HT-29 (cell line): ENCODE measurements at regions not wholly inside any gene's neighbourhood (a gene's known extent, or its start where the extent isn't known, plus 50 kb on each side); places are given as distances from the start of the nearest gene placed in this dataset.
"Not testable (repeated sequence)": the region's sequence is repeated elsewhere in the genome, so short reads cannot be mapped to it uniquely, and the experiment has no call there.

Source experiments
- DNase-seq: peaks from one replicate; pipeline ENCODE4 v3.0.0-alpha.2; 2015; ENCODE audit warnings: low spot score

- no peak for DNase-seq
These were observed 56.7 kb downstream of the CCDC74A start for GRCh38 chr2:131584380-131584779.

DNA sequence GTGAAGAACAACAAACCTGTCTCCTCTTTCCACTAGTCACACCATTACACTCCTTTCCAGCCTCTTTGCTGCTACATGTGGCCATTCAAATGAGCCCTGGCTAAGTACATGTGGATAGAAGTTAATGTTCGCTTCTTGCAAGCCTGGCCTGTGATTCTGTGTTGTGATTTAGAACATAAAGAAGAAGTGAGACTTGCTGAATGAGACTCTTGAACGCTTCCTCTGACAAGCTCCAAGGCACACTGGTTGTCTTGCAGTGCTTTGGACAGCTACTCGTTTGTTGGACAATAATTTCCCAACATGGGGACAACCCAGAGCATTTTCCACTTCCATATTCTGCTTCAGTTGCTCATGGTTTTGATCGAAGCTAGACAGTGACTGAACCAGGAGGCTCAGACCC is 57.3 kb downstream of the CCDC74A start:
- DNase-seq = no peak

DNA sequence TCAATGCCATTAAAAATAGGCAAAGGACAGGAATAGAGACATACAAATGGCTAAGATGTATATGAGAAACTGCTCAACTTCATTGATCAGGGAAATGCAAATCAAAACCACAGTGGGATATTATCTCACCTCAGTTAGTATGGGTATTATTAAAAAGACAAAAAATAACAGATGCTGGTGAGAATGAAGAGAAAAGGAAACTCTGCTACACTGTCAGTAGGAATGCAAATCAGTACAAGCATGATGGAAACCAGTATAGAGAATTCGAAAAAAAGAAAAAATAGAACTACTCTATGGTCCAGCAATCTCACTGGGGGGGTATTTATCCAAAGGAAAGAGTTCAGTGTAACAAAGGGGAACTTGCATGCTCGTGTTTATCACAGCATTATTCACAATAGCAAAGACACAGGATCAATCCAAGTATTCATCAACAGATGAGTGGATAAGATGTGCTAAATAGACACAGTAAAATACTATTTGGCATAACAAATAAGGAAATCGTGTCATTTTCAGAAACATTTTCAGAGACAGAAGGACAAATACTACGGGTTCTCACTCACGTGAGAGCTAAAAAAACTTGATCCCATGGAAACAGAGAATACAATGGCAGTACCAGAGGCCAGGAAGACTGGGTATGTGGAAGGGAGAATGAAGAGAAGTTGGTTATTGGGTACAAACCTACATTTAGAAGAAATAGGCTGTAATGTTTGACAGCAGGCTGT is 60.6 kb downstream of the CCDC74A start:
- no peak for DNase-seq

DNA sequence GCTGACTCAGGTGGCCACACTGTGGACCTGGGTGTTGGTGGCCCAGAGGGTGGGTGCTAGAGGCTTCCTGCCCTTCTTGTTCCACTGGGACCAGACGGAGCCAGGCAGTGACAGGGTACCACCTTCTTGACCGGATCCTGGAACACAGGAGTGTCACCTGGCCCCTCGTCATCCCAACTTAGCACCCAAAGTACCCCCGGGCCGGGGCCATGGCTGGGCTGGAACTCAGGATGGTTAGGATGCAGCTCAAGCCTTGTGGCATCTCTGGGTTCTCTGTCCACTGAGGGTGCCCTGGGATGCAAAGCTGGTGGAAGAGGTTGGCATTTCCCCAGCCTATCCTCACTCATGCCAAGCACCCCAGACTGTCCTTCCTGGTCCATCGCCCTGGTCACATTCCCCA is 61.4 kb downstream of the CCDC74A start:
- not testable (repeated sequence) for DNase-seq

- no peak for DNase-seq
These were observed 62.7 kb downstream of the CCDC74A start for GRCh38 chr2:131590366-131590765.

DNA sequence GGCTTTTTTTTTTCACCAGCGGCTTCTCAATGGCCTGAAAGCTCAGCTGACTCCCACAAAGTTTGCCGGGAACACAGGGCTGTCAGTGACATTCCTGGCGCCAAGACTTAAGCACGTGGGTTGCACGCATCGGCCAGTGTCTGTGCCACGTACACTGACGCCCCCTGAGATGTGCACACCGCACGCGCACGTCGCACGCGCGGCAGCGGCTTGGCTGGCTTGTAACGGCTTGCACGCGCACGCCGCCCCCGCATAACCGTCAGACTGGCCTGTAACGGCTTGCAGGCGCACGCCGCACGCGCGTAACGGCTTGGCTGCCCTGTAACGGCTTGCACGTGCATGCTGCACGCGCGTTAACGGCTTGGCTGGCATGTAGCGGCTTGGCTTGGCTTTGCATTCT is 63.2 kb downstream of the CCDC74A start:
- DNase-seq = no peak

- DNase-seq = not testable (repeated sequence)
These were observed 68.9 kb downstream of the CCDC74A start for GRCh38 chr2:131596561-131596960.

GRCh38 chr2:131602444-131602843 is 74.8 kb downstream of the CCDC74A start:
- not testable (repeated sequence) for DNase-seq

- not testable (repeated sequence) for DNase-seq
These were observed 77.0 kb downstream of the CCDC74A start for GRCh38 chr2:131604652-131605051.

- DNase-seq = not testable (repeated sequence)
These were observed 78.7 kb downstream of the CCDC74A start for GRCh38 chr2:131606366-131606765.

DNA sequence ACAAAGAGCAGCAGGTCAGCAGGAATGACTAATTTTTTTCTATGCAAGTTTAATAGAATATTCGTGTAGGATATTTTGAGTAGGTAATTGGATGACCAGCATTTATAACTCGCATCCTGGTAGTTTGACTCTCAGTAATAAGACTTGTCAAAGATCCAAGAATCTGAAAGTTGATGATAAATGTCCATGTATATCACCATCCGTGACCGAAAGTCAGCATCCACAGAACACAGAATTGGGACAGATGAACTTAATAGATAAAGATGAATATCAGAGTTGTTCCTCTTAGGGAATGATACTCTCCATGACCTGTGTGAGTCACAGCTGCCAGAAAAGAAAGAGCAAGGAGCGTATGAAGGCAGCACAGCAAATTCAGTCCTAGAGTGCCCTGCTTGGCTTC is 79.4 kb downstream of the CCDC74A start:
- not testable (repeated sequence) for DNase-seq

DNA sequence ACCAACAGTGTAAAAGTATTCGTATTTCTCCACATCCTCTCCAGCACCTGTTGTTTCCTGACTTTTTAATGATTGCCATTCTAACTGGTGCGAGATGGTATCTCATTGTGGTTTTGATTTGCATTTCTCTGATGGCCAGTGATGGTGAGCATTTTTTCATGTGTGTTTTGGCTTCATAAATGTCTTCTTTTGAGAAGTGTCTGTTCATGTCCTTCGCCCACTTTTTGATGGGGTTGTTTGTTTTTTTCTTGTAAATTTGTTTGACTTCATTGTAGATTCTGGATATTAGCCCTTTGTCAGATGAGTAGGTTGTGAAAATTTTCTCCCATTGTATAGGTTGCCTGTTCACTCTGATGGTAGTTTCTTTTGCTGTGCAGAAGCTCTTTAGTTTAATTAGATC is 86.9 kb downstream of the CCDC74A start:
- DNase-seq = not testable (repeated sequence)

DNA sequence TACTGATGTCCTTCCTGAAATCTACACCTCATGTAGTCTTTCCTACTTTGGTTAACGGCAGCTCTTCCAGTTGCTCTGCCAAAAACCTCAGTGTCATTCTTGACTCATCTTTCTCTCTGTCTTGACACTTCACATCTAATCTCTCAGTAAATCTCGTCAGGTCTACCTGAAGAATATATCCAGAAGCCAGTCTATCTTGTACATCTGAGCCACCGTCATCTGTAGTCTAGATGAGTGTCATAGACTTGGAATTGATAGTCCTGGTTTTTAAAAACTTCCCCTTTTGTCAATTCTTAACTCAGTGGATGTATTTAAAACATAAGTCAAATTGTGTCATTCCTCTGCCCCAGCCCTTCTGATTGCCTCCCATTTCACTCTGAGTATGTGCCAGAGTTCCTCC is 90.6 kb downstream of the CCDC74A start:
- DNase-seq = not testable (repeated sequence)

GRCh38 chr2:131622874-131623273 is 95.2 kb downstream of the CCDC74A start:
- DNase-seq = not testable (repeated sequence)

GRCh38 chr2:131626011-131626410 is 98.3 kb downstream of the CCDC74A start:
- not testable (repeated sequence) for DNase-seq

GRCh38 chr2:131626565-131626964 is 98.9 kb downstream of the CCDC74A start:
- DNase-seq = not testable (repeated sequence)

DNA sequence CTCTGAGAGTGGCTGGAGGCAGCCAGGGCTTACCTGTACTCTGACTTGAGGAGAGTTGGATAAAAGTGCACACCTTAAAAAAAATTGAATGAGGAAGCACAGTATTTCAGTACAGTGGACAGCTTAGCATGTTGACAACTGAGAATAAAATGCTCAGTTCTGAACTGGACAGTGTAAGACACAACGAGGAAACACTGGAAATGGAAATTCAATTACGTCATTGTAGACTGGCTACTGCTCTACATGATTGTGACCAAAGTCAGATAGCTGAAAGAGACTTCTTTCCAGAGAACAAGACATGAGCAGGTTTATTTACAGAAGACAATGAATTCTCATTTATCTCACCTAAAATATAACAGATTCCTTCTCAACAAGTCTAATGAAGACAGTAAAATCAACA is 100.1 kb downstream of the CCDC74A start:
- not testable (repeated sequence) for DNase-seq

- DNase-seq = not testable (repeated sequence)
These were observed 104.0 kb downstream of the CCDC74A start for GRCh38 chr2:131631648-131632047.

- DNase-seq = not testable (repeated sequence)
These were observed 105.7 kb downstream of the CCDC74A start for GRCh38 chr2:131633405-131633804.

DNA sequence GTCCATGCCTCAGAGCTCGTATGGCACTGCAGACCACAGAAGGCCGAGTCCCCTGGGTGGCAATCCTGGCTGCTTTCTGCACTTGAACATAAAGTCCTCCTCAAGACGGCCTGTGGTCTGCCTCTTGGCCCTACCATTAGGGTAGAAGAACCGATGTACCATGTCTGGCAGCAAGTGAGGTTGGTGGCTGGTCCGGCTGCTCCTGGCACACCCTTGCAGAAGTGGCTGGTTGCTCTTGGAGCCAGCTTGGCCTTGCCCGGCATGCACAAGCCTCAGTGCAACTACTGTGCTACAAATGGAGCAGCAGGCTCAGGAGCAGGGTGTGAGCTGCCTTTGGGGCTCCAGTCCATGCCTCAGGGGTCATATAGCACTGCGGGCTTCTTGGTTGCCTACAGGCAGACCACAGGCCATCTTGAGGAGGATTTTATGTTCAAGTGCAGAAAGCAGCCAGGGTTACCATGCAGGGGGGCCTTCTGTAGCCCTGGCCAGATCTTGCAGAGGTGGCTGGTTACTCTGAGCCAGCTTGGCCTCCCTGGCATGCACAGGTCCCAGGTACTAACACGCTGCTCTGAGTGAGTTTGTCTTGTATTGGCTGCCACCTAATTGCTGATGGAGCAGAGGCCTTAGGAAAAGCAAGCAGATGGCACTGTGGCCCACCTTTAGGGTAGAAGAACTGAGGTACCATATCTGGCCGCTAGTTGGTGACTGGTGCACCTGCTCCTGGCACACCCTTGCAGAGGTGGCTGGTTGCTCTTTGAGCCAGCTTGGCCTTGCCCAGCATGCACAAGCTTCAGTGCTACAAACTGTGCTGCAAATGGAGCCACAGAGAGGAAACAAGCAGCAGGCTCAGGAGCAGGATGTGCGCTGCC is 106.4 kb downstream of the CCDC74A start:
- peak; percentile 25 for DNase-seq

GRCh38 chr2:131635611-131636010 is 107.9 kb downstream of the CCDC74A start:
- no peak for DNase-seq

GRCh38 chr2:131636704-131637308 is 109.1 kb downstream of the CCDC74A start:
- DNase-seq = not testable (repeated sequence)
